GM10266 (cell line): ENCODE measurements at regions not wholly inside any gene's neighbourhood (a gene's known extent, or its start where the extent isn't known, plus 50 kb on each side); places are given as distances from the start of the nearest gene placed in this dataset.

Experiments used
- DNase-seq: peaks from one replicate; pipeline ENCODE4 v3.0.0; 2012; ENCODE audit errors: extremely low spot score
- TF ChIP-seq, protein P1 (sequence below): IDR thresholded peaks from 2 replicates; pipeline ENCODE4 v1.5.1; 2012; ENCODE audit warnings: mild to moderate bottlenecking, low read depth; ENCODE audit not compliant: control insufficient read depth, insufficient read depth; ENCODE audit errors: missing control alignments

DNA sequence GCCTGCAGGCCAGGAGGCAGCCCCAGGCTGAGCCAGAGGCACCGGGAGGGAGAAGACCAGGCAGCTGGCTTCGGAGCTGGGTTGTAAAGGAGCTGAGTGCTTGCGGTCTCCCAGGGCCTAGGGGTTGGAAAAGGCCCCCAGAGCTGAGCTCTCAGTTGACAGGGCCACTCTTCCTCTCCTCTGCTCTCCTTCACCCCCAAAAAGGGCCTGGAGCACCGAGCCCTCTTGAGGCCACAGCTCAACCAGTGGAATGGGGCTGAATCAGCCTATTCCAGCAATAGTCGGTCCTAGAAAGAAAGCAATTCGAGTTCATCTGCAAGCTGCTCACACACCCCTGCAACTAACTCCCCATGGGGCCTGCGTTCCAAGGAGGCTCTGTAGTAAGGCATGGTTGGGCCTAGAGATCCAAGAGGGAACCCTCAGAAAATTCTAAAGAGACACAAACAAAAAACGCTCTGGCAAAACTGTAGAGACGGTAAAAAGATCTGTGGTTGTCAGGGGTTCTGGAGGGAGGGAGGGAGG, 205.0 kb downstream of the BUD13 start:
- DNase-seq: no peak
- TF ChIP-seq, protein P1, sequence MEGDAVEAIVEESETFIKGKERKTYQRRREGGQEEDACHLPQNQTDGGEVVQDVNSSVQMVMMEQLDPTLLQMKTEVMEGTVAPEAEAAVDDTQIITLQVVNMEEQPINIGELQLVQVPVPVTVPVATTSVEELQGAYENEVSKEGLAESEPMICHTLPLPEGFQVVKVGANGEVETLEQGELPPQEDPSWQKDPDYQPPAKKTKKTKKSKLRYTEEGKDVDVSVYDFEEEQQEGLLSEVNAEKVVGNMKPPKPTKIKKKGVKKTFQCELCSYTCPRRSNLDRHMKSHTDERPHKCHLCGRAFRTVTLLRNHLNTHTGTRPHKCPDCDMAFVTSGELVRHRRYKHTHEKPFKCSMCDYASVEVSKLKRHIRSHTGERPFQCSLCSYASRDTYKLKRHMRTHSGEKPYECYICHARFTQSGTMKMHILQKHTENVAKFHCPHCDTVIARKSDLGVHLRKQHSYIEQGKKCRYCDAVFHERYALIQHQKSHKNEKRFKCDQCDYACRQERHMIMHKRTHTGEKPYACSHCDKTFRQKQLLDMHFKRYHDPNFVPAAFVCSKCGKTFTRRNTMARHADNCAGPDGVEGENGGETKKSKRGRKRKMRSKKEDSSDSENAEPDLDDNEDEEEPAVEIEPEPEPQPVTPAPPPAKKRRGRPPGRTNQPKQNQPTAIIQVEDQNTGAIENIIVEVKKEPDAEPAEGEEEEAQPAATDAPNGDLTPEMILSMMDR: no peak

DNA sequence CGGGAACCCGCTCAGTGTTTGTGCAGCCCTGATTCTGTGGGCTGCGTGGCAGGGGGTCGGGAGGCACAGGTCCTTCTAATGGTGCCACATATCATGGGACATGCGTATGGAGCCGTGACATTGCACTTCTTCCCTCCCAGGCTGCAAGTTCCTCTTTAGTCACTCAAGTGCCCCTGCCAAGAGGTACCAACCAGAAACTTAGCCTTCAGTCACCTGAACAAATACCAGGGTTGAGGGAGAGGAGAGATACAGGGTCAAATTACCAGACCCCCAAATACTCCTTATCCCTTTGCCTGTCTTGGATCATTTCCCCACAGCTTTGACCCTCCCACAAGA, 209.1 kb downstream of the BUD13 start:
- DNase-seq: no peak
- TF ChIP-seq, protein P1: no peak

DNA sequence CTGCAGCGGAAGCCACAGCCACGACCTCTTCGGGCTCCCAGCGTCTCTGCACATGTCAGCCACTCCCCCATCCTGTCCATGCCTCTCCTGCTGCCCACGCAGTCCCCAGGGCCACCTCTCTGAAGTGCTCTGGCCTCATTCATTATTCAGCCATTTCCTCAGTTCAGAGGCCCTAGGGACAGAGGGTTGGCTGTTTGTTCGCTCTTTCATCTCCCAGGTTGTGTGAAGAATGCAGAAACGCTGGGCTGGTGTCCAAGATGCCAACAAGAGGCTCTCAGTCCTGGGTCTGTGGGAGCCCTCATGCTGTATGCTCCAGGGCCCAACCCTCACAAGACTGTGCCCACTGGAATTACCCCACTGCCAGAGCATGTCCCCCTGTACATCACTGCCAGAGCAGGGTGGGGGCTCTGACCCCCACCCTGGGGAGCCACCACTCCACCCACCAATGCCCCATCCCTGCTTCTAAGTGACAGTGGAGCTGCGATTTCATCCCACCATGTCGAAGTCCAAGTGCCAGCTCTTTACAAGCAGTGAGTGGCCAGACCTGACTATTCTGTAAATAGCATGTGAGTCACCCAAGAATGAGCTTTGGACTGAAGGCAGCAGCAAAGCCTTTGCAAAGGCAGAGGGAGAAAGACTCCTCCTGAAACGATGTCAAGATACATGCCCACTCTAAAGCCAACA, 209.6 kb downstream of the BUD13 start:
- DNase-seq: no peak
- TF ChIP-seq, protein P1: no peak

DNA sequence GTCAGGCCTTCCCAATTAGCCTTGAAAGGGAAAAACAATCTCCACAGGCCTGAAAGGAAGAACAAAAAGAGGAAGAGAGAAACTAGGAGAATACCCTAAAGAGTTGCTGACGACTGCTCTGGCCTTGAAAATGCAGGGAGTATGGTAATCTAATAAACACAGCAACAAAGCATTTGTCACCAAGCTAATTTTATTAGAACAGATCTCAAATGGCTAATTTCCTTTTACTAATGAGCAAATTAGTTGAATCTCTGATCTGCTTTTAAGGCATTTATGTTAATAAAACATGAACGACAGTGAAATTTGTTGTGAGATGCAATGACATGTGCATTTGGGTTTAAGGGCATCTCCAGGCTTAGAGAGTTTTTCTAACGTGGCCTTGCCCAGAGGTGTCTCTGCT, 212.2 kb downstream of the BUD13 start:
- no peak for DNase-seq
- TF ChIP-seq, protein P1: no peak

DNA sequence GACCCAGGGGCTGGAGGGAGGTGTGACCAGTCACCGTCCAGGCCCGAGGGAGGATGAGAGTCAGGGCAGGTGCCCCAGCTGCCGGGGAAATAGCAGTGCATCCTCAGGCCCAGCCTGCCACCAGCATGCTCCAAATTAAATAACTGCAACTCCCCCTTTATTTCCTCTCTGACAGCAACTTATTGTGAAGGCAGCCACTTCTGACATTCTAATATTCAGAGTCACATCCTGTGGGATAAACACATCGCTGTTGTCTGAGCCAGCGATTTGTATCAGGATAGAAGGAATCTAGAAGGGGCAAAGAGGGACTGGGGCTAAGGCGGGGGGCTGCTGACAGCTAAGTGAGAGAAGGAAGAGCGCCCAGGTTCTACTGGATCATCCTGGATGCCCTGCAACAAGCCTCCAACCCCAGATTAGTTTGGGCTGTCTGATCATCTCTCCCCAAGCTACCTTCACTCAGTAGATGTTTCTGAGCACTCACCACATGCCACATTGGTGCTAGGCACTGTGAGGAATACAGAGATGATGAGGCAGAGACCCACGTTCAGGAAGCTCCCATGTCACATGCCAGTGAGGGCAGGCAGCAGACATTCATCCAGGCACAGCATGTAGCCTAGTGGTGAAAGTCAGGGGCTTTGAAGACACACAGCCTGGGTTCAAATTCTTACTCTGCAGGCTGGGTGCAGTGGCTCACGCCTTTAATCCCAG, 214.1 kb downstream of the BUD13 start:
- TF ChIP-seq, protein P1: no peak
- no peak for DNase-seq

DNA sequence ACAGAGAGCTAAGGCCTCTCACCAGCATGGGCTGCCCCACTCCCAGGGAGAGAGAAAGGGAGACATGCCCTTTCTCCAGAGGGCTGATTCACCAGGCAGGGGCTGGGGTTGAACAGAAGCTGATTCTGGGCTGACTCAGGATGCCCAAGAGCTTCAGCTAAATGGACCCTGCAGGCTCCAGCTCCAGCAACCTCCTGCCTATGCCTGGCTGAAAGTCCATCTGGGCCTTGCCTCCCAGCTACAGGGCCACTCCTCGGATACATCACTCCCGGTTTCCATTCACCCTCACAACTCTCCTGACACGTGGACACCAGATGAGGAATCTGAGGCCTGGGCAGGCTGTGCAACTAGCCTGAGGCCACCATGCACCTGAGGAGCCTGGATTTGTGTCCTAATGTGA, 215.5 kb downstream of the BUD13 start:
- TF ChIP-seq, protein P1: no peak
- no peak for DNase-seq

DNA sequence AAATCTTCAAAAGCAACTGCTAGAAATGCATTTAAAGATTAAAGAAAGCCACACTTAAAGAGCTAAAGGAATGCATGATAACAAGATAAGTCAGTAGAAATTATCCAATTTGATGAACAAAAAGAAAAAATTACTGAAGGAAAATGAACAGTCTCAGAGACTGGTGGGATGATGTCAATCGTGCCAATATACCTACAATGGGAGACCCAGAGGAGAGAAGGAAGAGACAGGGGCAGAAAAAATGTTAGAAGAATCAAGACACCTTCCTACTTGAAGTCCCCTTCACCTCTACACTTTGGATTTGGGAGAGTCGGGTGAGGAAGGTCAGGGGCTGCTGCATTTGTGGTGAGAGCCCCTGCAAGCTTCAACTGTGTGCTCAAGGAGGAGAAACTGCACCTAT, 216.3 kb downstream of the BUD13 start:
- DNase-seq: no peak
- TF ChIP-seq, protein P1: no peak
